Breast epithelium (tissue), 3 donors: ENCODE measurements at regions not wholly inside any gene's neighbourhood (a gene's known extent, or its start where the extent isn't known, plus 50 kb on each side); places are given as distances from the start of the nearest gene placed in this dataset.

Experiments
- CTCF ChIP-seq, 3 donors: fragments of 450-650 bp; IDR thresholded peaks; one replicate each; pipeline ENCODE4 v1.5.1; 2016 to 2017; ENCODE audit warnings: antibody characterized with exemption in 3 of 3, mild to moderate bottlenecking in 3 of 3, moderate library complexity in 3 of 3
- POLR2A ChIP-seq: fragments of 450-650 bp; IDR thresholded peaks from one replicate; pipeline ENCODE4 v1.6.1; 2016; ENCODE audit warnings: antibody characterized with exemption, mild to moderate bottlenecking, moderate library complexity

- TF ChIP-seq POLR2A (no peak), CTCF (IDR thresholded peaks at IDR 0.05) (no peak)
Observed at GRCh38 chr14:51474854-51475253, 176.9 kb upstream of the FRMD6 start.
